ENCODE measurements at regions not wholly inside any gene's neighbourhood (a gene's known extent, or its start where the extent isn't known, plus 50 kb on each side); places are given as distances from the start of the nearest gene placed in this dataset.

- TF ChIP-seq CTCF (IDR thresholded peaks at IDR 0.05 in 4 of 5, conservative IDR thresholded peaks at IDR 0.05 in 1 of 5) (no peak), POLR2A (IDR thresholded peaks at IDR 0.05) (no peak)
These were observed 1103.1 kb upstream of the TENM3 start for GRCh38 chr4:181140037-181140603.

Measured in gastrocnemius medialis (tissue), 4 donors.